ENCODE measurements at regions not wholly inside any gene's neighbourhood (a gene's known extent, or its start where the extent isn't known, plus 50 kb on each side); places are given as distances from the start of the nearest gene placed in this dataset.

DNA sequence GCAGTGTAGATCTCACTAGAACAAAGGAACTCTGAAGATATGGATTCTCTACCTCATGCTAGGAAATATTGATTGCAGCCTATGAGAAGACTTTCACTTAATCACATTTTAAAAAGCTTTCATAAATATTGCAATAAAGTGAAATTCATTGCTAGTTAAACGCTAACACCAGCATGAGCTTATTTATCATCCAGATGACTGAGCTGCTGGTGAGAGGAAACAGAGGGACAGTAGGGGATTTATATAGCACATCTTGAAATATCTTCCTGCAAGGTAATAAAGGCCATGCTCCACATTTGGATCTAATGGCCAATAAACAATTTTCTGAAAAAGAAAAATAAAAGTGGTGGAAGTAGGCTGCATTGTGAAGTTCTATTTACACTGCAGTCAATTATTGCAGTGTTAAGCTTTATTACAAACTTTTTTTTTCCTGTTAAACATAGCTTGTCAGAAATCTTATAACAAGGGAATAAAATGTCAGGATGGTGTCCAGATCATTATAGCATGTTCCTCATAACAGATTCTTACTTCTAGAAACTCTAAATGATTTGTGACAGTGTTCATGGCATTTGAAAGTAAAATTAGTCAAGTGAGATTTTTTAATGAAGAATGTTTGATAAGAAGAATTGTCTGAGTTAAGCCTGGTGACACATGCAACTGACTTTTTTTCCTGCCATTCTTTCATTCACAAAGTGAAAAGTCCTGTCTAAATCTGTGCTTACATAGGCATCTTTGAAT is 342.6 kb downstream of the DMAC1 start:
- TF ChIP-seq, protein P1, sequence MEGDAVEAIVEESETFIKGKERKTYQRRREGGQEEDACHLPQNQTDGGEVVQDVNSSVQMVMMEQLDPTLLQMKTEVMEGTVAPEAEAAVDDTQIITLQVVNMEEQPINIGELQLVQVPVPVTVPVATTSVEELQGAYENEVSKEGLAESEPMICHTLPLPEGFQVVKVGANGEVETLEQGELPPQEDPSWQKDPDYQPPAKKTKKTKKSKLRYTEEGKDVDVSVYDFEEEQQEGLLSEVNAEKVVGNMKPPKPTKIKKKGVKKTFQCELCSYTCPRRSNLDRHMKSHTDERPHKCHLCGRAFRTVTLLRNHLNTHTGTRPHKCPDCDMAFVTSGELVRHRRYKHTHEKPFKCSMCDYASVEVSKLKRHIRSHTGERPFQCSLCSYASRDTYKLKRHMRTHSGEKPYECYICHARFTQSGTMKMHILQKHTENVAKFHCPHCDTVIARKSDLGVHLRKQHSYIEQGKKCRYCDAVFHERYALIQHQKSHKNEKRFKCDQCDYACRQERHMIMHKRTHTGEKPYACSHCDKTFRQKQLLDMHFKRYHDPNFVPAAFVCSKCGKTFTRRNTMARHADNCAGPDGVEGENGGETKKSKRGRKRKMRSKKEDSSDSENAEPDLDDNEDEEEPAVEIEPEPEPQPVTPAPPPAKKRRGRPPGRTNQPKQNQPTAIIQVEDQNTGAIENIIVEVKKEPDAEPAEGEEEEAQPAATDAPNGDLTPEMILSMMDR (IDR thresholded peaks at IDR 0.05) = no peak
- TF ChIP-seq EP300 (IDR thresholded peaks at IDR 0.05) (no peak), POLR2AphosphoS5 (IDR thresholded peaks at IDR 0.05) (no peak)
